Vagina (tissue), 2 donors: ENCODE measurements at regions not wholly inside any gene's neighbourhood (a gene's known extent, or its start where the extent isn't known, plus 50 kb on each side); places are given as distances from the start of the nearest gene placed in this dataset.

Experiments
- DNase-seq, 2 donors: peaks; one replicate each; pipeline ENCODE4 v3.0.0-alpha.2; 2017; ENCODE audit errors: extremely low spot score in 2 of 2
- H3K27ac ChIP-seq: fragments of 200-600 bp; sonication (generic); one replicate; pipeline ENCODE4 v1.5.1; 2019
- H3K27me3 ChIP-seq: fragments of 200-600 bp; sonication (generic); one replicate; pipeline ENCODE4 v1.5.1; 2019
- H3K36me3 ChIP-seq, 2 donors: fragments of 200-600 bp; sonication (generic); one replicate each; pipeline ENCODE4 v1.5.1; 2017 to 2019
- H3K4me1 ChIP-seq: fragments of 200-600 bp; sonication (generic); one replicate; pipeline ENCODE4 v1.5.1; 2019
- H3K4me3 ChIP-seq, 2 donors: fragments of 200-600 bp; sonication (generic); 1 replicate in 1 of 2; 2 replicates in 1 of 2; pipeline ENCODE4 v1.5.1; 2016 to 2019
- H3K9me3 ChIP-seq: fragments of 200-600 bp; sonication (generic); one replicate; pipeline ENCODE4 v1.5.1; 2019
- POLR2A ChIP-seq, 2 donors: fragments of 450-650 bp; IDR thresholded peaks; one replicate each; pipeline ENCODE4 v1.6.1; 2017; ENCODE audit warnings: antibody characterized with exemption in 2 of 2, mild to moderate bottlenecking in 2 of 2, moderate library complexity in 2 of 2
- POLR2AphosphoS5 ChIP-seq, 2 donors: sonication (generic); formaldehyde crosslinking; IDR thresholded peaks; one replicate each; pipeline ENCODE4 v1.9.0; 2017; ENCODE audit warnings: antibody characterized with exemption in 2 of 2, mild to moderate bottlenecking in 2 of 2, low read depth in 1 of 2; ENCODE audit not compliant: insufficient read depth in 1 of 2
- intact Hi-C: fragments of 100-400 bp; cut with DNase I; formaldehyde crosslinking; loops from one replicate; pipeline ENCODE4 v1.15.1; 2023
- TF ChIP-seq, protein P1 (sequence below), 3 experiments: fragments of 450-650 bp in 2 of 3; fragments of 200-600 bp in 1 of 3; sonication (generic) in 1 of 3; IDR thresholded peaks; one replicate each; pipeline ENCODE4 v1.5.1; 2017 to 2019; ENCODE audit warnings: antibody characterized with exemption in 3 of 3, mild to moderate bottlenecking in 2 of 3, moderate library complexity in 2 of 3

DNA sequence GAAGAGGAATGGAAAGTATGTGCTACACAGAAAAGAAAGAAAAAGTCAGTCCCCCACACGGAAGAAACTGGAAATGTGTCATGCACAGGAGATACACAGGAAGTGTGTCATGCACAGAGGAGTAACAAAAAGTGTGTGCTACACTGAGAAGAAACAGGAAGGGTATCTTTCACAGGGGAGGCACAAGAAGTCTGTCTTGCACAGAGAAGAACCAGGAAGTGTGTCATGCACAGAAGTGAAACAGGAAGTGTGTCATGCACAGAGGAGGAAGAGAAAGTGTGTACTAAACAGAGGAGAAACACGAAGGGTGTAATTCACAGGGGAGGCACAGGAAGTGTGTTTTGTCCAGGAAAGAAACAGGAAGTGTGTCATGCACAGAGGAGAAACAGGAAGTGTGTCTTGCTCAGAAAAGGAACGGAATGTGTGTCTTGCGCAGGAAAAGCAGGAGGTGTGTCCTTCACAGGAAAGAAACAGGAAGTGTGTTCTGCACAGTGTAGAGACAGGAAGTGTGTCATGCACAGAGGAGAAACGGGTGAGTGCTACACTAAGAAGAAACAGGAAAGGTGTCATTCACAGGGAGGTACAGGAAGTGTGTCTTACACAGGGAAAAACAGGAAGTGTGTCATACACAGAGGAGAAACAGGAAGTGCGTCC is 527.2 kb upstream of the PRKX start:
- no peaks in the 10 kb centered on the region for H3K36me3 ChIP-seq

DNA sequence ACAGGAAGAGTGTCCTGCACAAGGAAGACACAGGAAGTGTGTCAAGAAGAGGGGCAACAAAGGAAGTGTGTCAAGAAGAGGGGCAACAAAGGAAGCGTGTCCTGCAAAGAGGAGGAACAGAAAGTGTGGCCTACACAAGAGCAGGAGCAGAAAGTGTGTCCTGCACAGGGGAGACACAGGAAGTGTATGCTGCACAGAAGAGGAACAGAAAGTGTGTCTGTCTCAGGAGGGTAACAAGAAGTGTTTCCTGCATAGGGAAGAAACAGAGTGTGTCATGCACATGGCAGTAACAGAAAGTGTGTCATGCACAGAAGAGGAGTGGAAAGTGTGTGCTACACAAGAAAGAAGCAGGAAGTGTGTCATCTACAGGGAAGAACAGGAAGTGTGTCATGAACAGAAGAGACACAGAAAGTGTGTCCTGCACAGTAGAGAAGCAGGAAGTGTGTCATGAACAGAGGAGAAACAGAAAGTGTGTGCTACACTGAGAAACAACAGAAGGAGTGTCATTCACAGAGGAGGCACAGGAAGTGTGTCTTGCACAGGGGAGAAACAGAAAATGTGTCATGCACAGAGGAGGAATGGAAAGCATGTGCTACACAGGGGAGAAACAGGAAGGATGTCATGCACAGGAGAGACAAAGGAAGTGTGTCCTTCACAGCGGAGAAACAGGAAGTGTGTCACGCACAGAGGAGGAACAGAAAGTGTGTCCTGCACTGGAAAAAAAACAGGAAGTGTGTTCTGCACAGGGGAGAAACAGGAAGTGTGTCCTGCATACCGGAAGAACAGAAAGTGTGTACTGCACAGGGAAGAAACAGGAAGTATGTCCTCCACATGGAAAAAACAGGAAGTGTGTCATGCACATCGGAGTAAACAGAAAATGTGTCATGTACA is 526.4 kb upstream of the PRKX start:
- no peak overlapping the region for H3K27ac ChIP-seq
- intact Hi-C loops, result no loop called here
- H3K9me3 ChIP-seq, result no peaks in the 10 kb centered on the region
- H3K27me3 ChIP-seq, result no peaks in the 10 kb centered on the region
- H3K36me3 ChIP-seq, result no peaks in the 10 kb centered on the region
- no peaks in the 10 kb centered on the region for H3K4me1 ChIP-seq
- H3K4me3 ChIP-seq, result no peak overlapping the region
- no peak for TF ChIP-seq POLR2A (IDR thresholded peaks at IDR 0.05)
- no peak for TF ChIP-seq POLR2AphosphoS5 (IDR thresholded peaks at IDR 0.05; ENCODE audit: insufficient read depth in 1 of 2, low read depth in 1 of 2)
- no peak for DNase-seq

More for the DNA sequence above, 527.2 kb upstream of the PRKX start:
- H3K4me3 ChIP-seq, result no peak overlapping the region
- intact Hi-C loops, result no loop called here
- TF ChIP-seq POLR2AphosphoS5 (IDR thresholded peaks at IDR 0.05; ENCODE audit: insufficient read depth in 1 of 2, low read depth in 1 of 2), result no peak
- TF ChIP-seq, protein P1, sequence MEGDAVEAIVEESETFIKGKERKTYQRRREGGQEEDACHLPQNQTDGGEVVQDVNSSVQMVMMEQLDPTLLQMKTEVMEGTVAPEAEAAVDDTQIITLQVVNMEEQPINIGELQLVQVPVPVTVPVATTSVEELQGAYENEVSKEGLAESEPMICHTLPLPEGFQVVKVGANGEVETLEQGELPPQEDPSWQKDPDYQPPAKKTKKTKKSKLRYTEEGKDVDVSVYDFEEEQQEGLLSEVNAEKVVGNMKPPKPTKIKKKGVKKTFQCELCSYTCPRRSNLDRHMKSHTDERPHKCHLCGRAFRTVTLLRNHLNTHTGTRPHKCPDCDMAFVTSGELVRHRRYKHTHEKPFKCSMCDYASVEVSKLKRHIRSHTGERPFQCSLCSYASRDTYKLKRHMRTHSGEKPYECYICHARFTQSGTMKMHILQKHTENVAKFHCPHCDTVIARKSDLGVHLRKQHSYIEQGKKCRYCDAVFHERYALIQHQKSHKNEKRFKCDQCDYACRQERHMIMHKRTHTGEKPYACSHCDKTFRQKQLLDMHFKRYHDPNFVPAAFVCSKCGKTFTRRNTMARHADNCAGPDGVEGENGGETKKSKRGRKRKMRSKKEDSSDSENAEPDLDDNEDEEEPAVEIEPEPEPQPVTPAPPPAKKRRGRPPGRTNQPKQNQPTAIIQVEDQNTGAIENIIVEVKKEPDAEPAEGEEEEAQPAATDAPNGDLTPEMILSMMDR (IDR thresholded peaks at IDR 0.05), result no peak
- no peak for TF ChIP-seq POLR2A (IDR thresholded peaks at IDR 0.05)
- H3K27me3 ChIP-seq, result no peaks in the 10 kb centered on the region
- no peaks in the 10 kb centered on the region for H3K9me3 ChIP-seq
- H3K27ac ChIP-seq, result no peak overlapping the region
- no peaks in the 10 kb centered on the region for H3K4me1 ChIP-seq
- DNase-seq, result no peak

DNA sequence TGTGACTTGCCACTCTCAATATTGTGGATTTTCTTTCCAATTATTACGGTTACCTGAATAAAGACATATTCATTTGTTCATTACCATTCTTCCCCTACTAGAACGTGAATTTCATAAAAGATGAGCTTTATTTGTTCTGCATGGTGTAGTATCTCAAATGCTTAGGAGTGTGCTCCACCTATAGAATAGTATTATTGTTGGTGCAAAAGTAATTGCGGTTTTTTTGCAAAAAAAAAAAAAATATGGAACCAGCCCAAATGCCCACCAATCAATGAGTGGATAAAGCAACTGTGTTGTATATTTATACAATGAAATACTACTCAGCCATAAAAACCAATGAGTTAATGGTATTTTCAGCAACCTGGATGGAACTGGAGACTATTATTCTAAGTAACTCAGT is 525.5 kb upstream of the PRKX start:
- Histone ChIP-seq H3K4me1 (no peaks in the 10 kb centered on the region), H3K36me3 (no peaks in the 10 kb centered on the region), H3K4me3 (no peak overlapping the region), H3K27ac (no peak overlapping the region), H3K27me3 (no peaks in the 10 kb centered on the region), H3K9me3 (no peaks in the 10 kb centered on the region)
- DNase-seq, result no peak
- TF ChIP-seq POLR2AphosphoS5 (IDR thresholded peaks at IDR 0.05; ENCODE audit: insufficient read depth in 1 of 2, low read depth in 1 of 2), result no peak
- no peak for TF ChIP-seq POLR2A (IDR thresholded peaks at IDR 0.05)
- TF ChIP-seq, protein P1 (IDR thresholded peaks at IDR 0.05), result no peak
- intact Hi-C loops, result no loop called here

DNA sequence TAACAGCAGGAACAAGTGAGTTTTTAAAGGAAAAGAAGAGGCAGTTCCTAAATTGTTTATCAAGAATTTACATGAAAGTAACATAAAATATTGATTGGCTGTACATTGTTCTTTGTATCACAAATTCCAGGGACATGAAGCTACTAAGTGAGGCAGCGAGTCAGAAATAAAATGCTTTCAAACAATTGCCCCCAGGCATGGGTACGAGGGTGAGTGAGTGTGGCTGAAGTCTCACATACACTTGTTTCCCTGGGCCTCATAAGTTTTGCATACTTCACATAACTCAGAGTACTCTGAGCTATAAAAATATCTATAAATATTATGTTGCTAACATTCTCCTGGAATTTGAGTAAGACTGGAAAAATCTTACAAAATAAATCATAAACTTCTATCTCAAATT is 511.6 kb upstream of the PRKX start:
- H3K36me3 ChIP-seq, result no peaks in the 10 kb centered on the region
- no peak for TF ChIP-seq POLR2A (IDR thresholded peaks at IDR 0.05)
- TF ChIP-seq, protein P1 (IDR thresholded peaks at IDR 0.05), result no peak
- no peak for TF ChIP-seq POLR2AphosphoS5 (IDR thresholded peaks at IDR 0.05; ENCODE audit: insufficient read depth in 1 of 2, low read depth in 1 of 2)
- no peaks in the 10 kb centered on the region for H3K27me3 ChIP-seq
- no peak for DNase-seq
- H3K9me3 ChIP-seq, result no peaks in the 10 kb centered on the region
- no peaks in the 10 kb centered on the region for H3K4me1 ChIP-seq
- no peak overlapping the region for H3K4me3 ChIP-seq
- intact Hi-C loops, result no loop called here
- H3K27ac ChIP-seq, result no peak overlapping the region

DNA sequence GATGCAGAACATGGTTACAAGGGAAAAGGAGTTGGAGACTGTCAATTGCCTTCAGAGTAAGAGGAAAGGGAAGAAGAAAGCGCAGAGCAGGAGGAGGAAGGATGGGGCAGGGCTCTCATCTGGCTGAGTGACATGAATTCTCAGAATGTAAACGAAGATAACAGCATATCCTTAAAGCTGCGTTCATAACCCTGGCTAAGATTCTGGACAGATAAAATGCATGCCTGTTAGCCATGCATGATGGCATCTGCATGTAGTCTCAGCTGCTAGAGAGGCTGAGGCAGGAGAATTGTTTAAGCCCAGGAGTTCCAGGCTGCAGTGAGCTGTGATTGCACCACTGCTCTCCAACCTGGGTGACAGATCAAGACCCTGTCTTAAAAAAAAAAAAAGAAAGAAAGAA is 493.5 kb upstream of the PRKX start:
- no peaks in the 10 kb centered on the region for H3K4me1 ChIP-seq

More for the DNA sequence above, 493.5 kb upstream of the PRKX start:
- Histone ChIP-seq H3K4me3 (no peak overlapping the region), H3K36me3 (no peaks in the 10 kb centered on the region), H3K9me3 (no peaks in the 10 kb centered on the region), H3K27me3 (no peaks in the 10 kb centered on the region), H3K27ac (no peak overlapping the region)
- intact Hi-C loops, result no loop called here
- no peak for DNase-seq
- TF ChIP-seq, protein P1 (IDR thresholded peaks at IDR 0.05), result no peak
- TF ChIP-seq POLR2AphosphoS5 (IDR thresholded peaks at IDR 0.05; ENCODE audit: insufficient read depth in 1 of 2, low read depth in 1 of 2) (no peak), POLR2A (IDR thresholded peaks at IDR 0.05) (no peak)
